ENCODE measurements at regions not wholly inside any gene's neighbourhood (a gene's known extent, or its start where the extent isn't known, plus 50 kb on each side); places are given as distances from the start of the nearest gene placed in this dataset.

- TF ChIP-seq CREB1 (IDR thresholded peaks at IDR 0.05) (no peak), CHD7 (IDR thresholded peaks at IDR 0.05; ENCODE audit: insufficient replicate concordance, low read length) (no peak), POLR2A (IDR thresholded peaks at IDR 0.05; ENCODE audit: control extremely low read depth in 1 of 2, low read depth in 2 of 2, low read length in 2 of 2) (no peak), BRCA1 (IDR thresholded peaks at IDR 0.05; ENCODE audit: low read depth, low read length) (no peak), RBBP5 (IDR thresholded peaks at IDR 0.05; ENCODE audit: borderline replicate concordance, low read depth, low read length) (no peak), SP2 (IDR thresholded peaks at IDR 0.05; ENCODE audit: low read length) (no peak), SAP30 (IDR thresholded peaks at IDR 0.05; ENCODE audit: insufficient read depth, insufficient replicate concordance, low read length) (no peak), CHD2 (IDR thresholded peaks at IDR 0.05; ENCODE audit: low read length) (no peak)
- TF ChIP-seq, protein P1, sequence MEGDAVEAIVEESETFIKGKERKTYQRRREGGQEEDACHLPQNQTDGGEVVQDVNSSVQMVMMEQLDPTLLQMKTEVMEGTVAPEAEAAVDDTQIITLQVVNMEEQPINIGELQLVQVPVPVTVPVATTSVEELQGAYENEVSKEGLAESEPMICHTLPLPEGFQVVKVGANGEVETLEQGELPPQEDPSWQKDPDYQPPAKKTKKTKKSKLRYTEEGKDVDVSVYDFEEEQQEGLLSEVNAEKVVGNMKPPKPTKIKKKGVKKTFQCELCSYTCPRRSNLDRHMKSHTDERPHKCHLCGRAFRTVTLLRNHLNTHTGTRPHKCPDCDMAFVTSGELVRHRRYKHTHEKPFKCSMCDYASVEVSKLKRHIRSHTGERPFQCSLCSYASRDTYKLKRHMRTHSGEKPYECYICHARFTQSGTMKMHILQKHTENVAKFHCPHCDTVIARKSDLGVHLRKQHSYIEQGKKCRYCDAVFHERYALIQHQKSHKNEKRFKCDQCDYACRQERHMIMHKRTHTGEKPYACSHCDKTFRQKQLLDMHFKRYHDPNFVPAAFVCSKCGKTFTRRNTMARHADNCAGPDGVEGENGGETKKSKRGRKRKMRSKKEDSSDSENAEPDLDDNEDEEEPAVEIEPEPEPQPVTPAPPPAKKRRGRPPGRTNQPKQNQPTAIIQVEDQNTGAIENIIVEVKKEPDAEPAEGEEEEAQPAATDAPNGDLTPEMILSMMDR (IDR thresholded peaks at IDR 0.05; ENCODE audit: control extremely low read depth in 1 of 3, insufficient read depth in 1 of 3, low read depth in 1 of 3, low read length in 3 of 3), result no peak
Measured at GRCh38 chr10:83863283-83863966, 275.9 kb upstream of the GHITM start.
